ENCODE measurements at regions not wholly inside any gene's neighbourhood (a gene's known extent, or its start where the extent isn't known, plus 50 kb on each side); places are given as distances from the start of the nearest gene placed in this dataset.
A peak's percentile ranks its signal among the peaks of the same experiment; 100 is the strongest.

- DNase-seq: no peak
Measured at GRCh38 chr6:21893793-21894192, 300.2 kb downstream of the SOX4 start.

- no peak for DNase-seq
Measured at GRCh38 chr6:21895555-21895954, 302.0 kb downstream of the SOX4 start.

DNA sequence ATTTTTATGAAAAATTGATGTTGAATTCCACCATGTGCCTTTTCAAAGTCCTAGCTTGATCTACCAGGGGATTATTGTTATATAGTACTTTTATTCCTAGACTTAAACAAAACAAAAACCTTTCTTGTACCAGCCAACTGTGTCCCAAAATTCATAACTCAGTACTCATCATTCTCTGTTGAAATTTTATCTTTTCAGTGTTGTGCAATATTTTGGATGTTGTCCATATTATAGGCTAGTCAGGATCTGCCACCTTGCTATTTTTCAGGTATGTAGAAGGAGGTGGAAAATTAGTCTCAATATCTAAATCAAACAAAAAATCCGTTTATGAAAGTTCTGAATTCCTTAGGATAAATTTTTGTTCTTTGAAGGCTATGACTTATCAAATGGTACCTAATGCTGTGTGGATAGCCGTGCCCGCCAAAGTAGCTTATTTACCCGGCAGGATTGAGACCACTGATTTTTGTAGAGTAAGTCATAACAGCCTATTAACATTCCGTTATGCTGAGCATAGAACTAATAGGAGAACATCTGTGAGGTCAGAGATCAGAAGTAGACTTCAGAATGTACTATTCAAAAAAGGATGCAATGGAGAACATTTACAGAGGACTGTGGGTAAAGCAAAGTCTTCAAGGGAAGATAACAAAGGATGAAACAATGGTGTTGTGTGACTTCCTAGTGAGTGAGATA is 304.7 kb downstream of the SOX4 start:
- DNase-seq: no peak

DNA sequence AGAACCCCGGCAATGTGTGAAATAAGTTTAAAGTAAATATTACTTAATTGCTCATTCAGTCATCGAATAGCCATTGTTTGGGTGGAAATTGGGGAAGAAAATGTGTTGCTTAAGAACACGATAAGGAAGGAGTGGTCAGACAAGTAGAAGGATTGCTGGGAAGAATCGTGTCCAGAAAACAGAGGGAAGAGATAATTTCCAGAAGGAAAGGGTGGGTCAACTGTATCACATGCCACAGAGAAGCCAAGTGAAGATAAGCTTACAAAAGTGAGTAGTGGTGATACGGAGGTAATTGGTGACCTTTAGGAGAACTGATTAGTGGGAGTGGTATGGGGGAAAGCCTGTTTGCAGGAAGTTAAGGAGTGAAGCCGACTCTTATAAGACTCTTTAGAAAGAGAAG is 306.2 kb downstream of the SOX4 start:
- no peak for DNase-seq

- DNase-seq: no peak
Measured at GRCh38 chr6:21900730-21901129, 307.2 kb downstream of the SOX4 start.

- DNase-seq: no peak
Measured at GRCh38 chr6:21902628-21903169, 309.1 kb downstream of the SOX4 start.

GRCh38 chr6:21905531-21905930 is 312.0 kb downstream of the SOX4 start:
- DNase-seq: no peak

DNA sequence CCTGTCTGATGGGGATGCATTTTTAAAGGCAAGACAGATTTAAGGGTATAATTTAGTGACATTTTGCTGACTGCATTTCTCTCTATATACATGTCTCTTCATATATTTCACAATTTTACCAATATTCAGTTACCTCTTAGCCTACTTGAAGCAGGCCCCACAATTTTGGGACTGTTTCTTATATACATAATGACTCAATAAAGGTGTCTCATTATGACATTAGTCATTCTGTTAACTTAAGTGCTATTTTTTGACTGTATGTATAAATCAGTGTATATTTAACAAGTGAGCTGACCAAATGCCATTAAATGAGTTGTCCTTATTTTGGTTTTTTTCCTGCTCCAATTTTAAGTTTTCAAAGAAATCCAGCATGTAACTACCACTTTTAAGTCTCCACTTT is 313.3 kb downstream of the SOX4 start:
- DNase-seq: no peak

GRCh38 chr6:21907291-21907690 is 313.7 kb downstream of the SOX4 start:
- no peak for DNase-seq

DNA sequence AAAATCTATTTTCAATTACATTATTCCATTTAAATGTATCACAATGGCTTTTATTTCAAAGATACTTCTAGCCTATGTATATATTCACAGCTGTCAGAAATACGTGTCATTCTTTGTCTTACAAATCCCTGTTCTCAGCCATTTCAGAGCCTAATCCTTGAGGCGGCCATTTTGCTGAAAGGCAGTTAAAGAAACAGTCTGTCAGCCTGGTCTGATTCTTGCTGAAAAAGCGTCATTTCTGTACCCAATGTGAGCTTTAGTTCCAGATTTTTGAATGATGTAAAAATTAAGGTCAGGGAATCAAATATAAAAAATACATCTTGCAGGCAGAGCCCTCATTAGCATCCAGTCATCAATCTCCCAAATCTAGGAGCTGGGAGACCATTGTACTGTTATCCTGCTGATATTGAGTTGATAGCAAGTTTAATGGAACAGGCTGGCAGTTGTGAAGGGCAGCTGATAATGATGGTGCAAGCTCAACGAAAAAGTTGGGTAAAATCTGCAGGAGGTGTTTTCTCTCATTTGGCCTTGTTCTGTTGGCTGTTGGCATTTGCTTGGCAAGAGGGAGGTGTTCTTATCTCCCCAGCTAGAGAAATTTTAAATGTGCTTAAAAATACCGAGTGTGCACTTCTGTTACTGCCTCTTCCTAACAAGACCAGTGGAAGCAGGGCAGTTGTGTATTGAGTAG is 314.8 kb downstream of the SOX4 start:
- no peak for DNase-seq

DNA sequence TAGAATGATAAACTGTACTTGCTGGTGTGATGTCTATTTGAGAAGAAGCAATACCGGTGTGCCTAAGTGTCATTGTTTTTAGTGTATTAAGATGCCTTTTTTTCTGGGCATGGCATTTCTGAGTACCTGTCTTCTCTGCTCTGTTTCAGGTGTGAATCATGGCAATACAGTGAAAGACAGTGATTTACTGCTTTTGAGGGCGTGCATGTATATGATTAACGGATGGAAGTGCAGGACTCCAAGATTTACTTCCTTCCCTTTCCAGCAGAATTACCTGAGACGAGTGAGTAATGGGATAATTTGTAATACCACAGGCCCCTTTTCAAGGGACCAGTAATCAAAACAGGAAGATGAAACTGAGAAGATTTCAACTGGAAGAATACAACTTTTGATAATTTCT is 315.8 kb downstream of the SOX4 start:
- DNase-seq: no peak

DNA sequence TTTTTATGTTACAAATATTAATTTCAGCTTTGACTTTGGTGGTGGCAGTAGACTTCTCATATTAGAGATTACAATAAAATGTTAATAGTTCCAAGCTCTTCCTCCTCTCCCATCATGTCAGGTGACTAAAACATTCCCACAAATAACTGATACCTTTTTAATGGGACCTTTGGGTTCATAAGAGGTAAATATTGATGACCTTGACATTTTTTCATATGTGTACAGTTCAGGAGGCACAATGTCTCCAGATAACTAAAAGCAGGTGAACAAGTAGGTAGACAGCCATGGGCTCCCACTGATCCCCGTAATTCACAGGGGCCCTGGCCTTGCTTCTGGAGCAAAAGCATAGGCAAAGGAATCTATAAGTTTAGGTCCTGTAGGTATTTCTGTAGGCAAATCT is 317.7 kb downstream of the SOX4 start:
- no peak for DNase-seq

DNA sequence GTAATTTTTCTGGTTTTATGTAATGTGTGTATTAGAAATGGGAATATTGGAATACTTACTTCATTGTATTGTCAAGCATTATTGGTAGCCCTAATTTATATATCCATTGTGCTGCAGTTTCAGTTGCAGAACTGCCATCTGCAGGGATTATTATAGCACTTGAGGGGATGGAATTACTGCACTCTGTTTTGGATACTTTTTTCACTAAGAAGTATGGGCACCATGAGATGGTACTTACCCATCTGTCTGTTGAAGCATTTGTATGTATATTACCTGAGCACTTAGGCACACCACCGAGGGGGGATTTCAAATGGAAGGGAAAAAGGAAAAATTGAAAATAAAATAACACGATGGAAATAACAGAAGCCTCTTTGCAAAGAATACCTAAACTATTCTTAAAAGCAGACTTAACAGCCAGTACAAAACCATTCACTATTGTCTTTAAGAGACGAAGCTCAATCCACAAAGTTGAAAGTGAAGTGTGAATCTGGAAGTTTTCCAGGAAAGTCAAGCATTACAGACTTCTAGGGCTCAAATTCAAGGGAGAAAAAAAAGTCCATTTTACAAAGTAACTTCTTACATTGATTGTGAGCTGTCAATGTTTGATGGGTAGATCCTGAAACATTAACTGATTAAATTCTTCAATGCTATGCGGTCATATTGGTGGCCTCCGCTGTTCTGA is 318.7 kb downstream of the SOX4 start:
- DNase-seq: no peak

GRCh38 chr6:21914121-21914973 is 320.8 kb downstream of the SOX4 start:
- peak; percentile 74 for DNase-seq

GRCh38 chr6:21915707-21916260 is 322.2 kb downstream of the SOX4 start:
- no peak for DNase-seq

GRCh38 chr6:21918041-21918440 is 324.5 kb downstream of the SOX4 start:
- no peak for DNase-seq

- no peak for DNase-seq
Measured at GRCh38 chr6:21918666-21919065, 325.1 kb downstream of the SOX4 start.

GRCh38 chr6:21922086-21922485 is 328.5 kb downstream of the SOX4 start:
- DNase-seq: no peak

DNA sequence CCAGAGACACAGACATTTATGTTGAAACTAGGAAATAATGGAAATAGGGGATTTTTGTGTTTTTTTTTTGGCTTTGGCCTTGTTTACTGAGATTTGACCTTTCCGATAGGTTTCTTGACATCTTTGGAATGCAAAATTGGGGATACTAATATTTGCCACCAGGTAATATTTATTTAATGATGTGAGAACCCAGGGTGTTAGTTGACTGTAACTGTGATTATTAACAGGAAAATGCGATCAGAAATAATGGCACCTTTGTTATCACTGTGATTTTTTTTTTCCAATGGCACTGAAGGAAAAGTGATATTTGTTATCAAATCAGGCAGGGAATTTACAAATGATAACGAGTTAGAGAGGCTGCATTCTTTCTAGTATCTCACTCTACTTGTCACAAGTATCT is 330.5 kb downstream of the SOX4 start:
- DNase-seq: no peak

- DNase-seq: no peak
Measured at GRCh38 chr6:21928827-21929226, 335.3 kb downstream of the SOX4 start.

GRCh38 chr6:21931641-21932335 is 338.2 kb downstream of the SOX4 start:
- no peak for DNase-seq

- DNase-seq: no peak
Measured at GRCh38 chr6:21933351-21933750, 339.8 kb downstream of the SOX4 start.
